Activated T-cell treated with anti-CD3 and anti-CD28 coated beads, Interleukin-2, amount 50 U/mL, for 72 hours (primary cell): ENCODE measurements at regions not wholly inside any gene's neighbourhood (a gene's known extent, or its start where the extent isn't known, plus 50 kb on each side); places are given as distances from the start of the nearest gene placed in this dataset.

Source experiments
- ATAC-seq, 2 donors: fragments of 150-1000 bp; cut with Tn5 transposase; replicated peaks in 1 of 2; 2 replicates each; pipeline ENCODE4 v1.10.0; 2021; ENCODE audit warnings: moderate library complexity in 2 of 2, mild to moderate bottlenecking in 1 of 2
- DNase-seq, 2 donors: peaks; one replicate each; pipeline ENCODE4 v3.0.0; 2021 to 2022; ENCODE audit warnings: mixed read lengths in 1 of 2
- H3K27ac Mint-ChIP-seq: one replicate; pipeline ENCODE4 v1.8.0; 2022; ENCODE audit warnings: mild to moderate bottlenecking, moderate library complexity, mixed read lengths
- H3K27me3 Mint-ChIP-seq: one replicate; pipeline ENCODE4 v1.8.0; 2022; ENCODE audit warnings: low read depth, mixed read lengths
- H3K36me3 Mint-ChIP-seq, 2 donors: one replicate each; pipeline ENCODE4 v1.8.0; 2022; ENCODE audit warnings: mixed read lengths in 2 of 2, mild to moderate bottlenecking in 1 of 2; ENCODE audit not compliant: insufficient read depth in 2 of 2
- H3K4me1 Mint-ChIP-seq: one replicate; pipeline ENCODE4 v1.8.0; 2022; ENCODE audit warnings: low read depth, mixed read lengths
- H3K4me3 Mint-ChIP-seq, 2 donors: one replicate each; pipeline ENCODE4 v1.8.0; 2022; ENCODE audit warnings: mild to moderate bottlenecking in 2 of 2, mixed read lengths in 2 of 2, moderate library complexity in 2 of 2
- H3K9me3 Mint-ChIP-seq, 2 donors: one replicate each; pipeline ENCODE4 v1.8.0; 2022; ENCODE audit warnings: mixed read lengths in 2 of 2

DNA sequence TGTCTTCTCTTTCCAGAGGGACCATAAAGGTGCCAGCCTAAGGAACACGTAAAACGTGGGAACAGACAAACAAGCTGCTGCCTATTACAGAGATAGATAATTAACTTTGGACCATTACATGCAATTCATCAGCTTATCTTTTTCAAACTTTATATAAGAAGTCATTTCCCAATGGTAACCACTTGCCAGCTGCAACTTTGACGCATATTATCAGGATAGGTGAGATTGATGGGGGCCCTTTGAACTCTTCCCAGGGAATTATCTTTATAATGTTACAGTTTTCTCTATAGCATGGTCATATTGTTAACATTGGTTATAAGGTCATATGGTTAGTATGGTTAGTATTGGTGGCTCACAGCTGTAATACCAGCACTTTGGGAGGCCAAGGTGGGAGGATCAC is 94.1 kb upstream of the BMP2K start:
- no peak for ATAC-seq
- no peaks in the 10 kb centered on the region for H3K9me3 Mint-ChIP-seq
- no peak overlapping the region for H3K27ac Mint-ChIP-seq

DNA sequence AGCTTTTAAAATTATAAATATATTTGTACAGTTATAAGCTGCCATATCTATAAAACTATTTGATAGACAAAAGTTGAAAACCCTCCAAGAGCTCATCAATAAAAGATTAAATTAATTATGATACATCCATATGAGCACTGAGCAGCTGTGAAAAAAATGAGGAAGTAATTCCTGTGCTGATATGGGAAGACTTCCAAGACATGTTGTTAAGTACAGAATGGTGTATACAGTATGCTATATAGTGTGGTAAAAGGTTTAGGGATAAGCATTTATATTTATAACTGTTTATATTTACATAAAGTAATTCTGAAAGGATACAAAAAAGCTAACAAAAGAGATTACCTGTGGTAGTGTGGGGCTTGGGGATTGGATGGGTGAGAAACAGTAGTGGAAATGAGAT is 92.8 kb upstream of the BMP2K start:
- Mint-ChIP-seq H3K4me3 (no peak overlapping the region), H3K4me1 (no peaks in the 10 kb centered on the region), H3K9me3 (no peaks in the 10 kb centered on the region), H3K27ac (no peak overlapping the region), H3K27me3 (no peaks in the 10 kb centered on the region), H3K36me3 (no peaks in the 10 kb centered on the region)
- ATAC-seq, result no peak
- DNase-seq, result no peak

More for the DNA sequence above, 94.1 kb upstream of the BMP2K start:
- no peak for DNase-seq
- Mint-ChIP-seq H3K4me1 (no peaks in the 10 kb centered on the region), H3K27me3 (no peaks in the 10 kb centered on the region), H3K4me3 (no peak overlapping the region), H3K36me3 (no peaks in the 10 kb centered on the region)

DNA sequence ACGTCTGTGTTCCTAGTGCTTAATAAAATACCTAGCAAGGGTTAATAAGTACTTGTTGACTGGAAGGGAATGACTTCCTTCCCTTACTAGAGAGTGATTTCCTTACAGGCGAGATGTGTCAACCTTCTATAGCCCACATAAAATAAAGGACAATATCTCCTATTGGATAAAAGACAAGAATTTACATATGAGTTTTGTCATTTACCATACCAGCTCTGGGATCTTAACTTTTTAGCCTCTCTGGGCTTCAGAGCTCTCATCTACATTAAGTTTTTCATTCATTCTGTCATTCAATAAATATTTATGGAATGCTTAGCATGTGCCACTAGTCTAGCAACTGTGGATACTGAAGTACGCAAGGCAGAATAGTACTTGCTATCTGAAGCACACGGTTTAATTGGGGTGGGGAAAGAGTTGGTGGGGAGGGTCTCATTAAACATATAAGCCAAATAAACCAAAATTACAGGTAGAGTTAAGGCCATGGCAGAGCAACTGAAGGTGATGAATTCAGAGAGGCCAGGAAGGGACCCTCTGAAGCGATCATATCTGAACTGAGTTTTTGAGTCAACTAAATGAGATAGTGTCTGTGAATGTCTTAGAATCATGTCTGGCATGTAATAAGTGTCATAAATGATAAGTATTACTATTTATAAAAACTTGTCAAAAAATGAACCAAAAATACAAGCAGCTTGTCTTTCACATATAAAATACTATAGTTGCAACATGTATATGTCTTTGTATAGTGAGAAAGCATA is 91.6 kb upstream of the BMP2K start:
- no peaks in the 10 kb centered on the region for H3K9me3 Mint-ChIP-seq
- H3K27me3 Mint-ChIP-seq, result no peaks in the 10 kb centered on the region
- no peak for ATAC-seq
- no peaks in the 10 kb centered on the region for H3K4me1 Mint-ChIP-seq
- H3K27ac Mint-ChIP-seq, result no peak overlapping the region
- H3K4me3 Mint-ChIP-seq, result no peak overlapping the region
- DNase-seq, result no peak
- H3K36me3 Mint-ChIP-seq, result no peaks in the 10 kb centered on the region

DNA sequence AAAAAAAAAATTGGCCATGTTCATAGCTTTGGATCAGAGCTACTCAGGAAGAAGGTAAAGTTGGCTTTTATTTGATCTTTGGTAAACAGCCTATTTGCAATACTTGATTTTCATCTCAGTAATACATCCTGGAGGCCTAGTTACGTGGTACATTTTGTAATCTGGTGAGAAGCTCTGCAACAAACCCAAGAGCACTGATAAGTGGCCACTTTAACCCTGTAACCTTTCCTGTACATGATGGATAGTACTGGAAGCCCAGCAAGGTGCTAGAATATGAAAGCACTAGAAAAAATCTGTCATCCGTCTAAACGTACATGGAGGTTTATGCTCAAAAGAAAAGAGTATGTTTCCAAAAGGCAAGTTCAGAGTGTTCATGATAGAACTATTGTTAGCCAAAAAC is 88.3 kb upstream of the BMP2K start:
- ATAC-seq (no peak), DNase-seq (no peak)
- Mint-ChIP-seq H3K9me3 (no peaks in the 10 kb centered on the region), H3K4me3 (no peak overlapping the region), H3K36me3 (no peaks in the 10 kb centered on the region), H3K4me1 (peaks cover 11% of the 10 kb centered on the region), H3K27ac (no peak overlapping the region), H3K27me3 (no peaks in the 10 kb centered on the region)

DNA sequence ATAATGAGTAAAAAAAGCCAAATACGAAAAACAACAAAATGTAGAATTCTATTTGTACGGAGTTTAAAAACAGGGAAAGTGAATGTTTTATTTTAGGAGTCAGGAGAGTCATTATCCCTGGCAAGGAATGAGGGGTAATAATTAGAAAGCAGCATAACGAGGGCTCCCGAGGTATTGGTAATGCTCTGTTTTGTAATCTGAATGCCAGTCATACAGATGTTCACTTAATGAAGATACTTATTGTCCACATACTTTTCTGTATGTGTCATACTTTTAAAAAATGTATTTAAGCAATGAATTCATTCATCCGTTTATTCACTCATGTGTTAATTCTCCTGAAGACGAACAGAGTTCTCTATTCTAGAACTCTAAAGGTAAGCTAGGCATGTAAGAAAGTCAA is 87.8 kb upstream of the BMP2K start:
- no peak overlapping the region for H3K27ac Mint-ChIP-seq
- no peak for ATAC-seq
- H3K36me3 Mint-ChIP-seq, result no peaks in the 10 kb centered on the region

DNA sequence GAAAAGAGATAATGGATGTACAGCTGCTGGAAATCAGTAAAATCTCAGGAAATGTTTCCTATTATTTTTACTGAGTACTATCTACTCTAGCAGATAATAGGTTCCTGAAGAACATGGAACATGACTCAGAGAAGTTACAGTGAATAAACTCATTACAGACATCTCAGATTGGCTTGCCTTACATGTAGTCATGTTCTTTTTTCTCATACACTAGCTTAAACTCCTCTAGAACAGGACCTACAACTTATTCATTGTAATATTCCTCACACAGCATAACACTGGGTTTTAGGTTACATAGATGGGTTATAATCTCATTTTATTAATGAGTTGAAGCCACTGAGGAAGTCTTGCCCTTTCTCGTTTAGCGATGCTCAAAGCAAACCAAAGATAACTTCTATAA is 86.9 kb upstream of the BMP2K start:
- DNase-seq, result no peak
- H3K36me3 Mint-ChIP-seq, result no peaks in the 10 kb centered on the region
- H3K4me3 Mint-ChIP-seq, result no peak overlapping the region
- H3K4me1 Mint-ChIP-seq, result peaks cover 11% of the 10 kb centered on the region
- H3K9me3 Mint-ChIP-seq, result no peaks in the 10 kb centered on the region
- H3K27me3 Mint-ChIP-seq, result no peaks in the 10 kb centered on the region
- H3K27ac Mint-ChIP-seq, result no peak overlapping the region
- no peak for ATAC-seq

More for the DNA sequence above, 87.8 kb upstream of the BMP2K start:
- H3K9me3 Mint-ChIP-seq, result no peaks in the 10 kb centered on the region
- no peaks in the 10 kb centered on the region for H3K27me3 Mint-ChIP-seq
- no peak for DNase-seq
- H3K4me3 Mint-ChIP-seq, result no peak overlapping the region
- peaks cover 11% of the 10 kb centered on the region for H3K4me1 Mint-ChIP-seq

DNA sequence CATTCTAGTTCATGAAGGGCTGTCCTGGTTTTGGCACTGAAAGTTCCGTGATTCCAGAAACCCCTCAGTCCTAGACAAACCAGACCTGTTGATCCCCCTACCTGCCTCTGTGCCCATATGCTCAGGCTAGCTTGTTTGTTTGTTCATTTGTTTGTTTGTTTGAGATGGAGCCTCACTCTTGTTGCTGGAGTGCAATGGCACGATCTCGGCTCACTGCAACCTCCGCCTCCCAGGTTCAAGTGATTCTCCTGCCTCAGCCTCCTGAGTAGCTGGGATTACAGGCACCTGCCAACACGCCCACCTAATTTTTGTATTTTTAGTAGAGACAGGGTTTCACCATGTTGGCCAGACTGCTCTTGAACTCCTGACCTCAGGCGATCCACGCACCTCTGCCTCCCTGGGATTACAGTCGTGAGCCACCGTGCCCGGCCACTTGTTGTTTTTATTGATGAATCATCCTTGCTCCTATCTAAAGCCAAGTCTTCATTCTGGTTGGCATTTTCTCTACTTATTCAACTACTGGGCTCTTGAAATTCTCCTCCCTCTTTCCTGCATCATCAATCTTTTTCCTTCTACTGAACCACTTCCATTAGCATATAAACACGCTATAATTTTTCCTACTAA is 86.3 kb upstream of the BMP2K start:
- H3K9me3 Mint-ChIP-seq, result no peaks in the 10 kb centered on the region
- DNase-seq, result no peak
- H3K4me1 Mint-ChIP-seq, result peaks cover 11% of the 10 kb centered on the region
- H3K4me3 Mint-ChIP-seq, result no peak overlapping the region
- no peak for ATAC-seq
- no peak overlapping the region for H3K27ac Mint-ChIP-seq
- H3K36me3 Mint-ChIP-seq, result no peaks in the 10 kb centered on the region
- no peaks in the 10 kb centered on the region for H3K27me3 Mint-ChIP-seq

DNA sequence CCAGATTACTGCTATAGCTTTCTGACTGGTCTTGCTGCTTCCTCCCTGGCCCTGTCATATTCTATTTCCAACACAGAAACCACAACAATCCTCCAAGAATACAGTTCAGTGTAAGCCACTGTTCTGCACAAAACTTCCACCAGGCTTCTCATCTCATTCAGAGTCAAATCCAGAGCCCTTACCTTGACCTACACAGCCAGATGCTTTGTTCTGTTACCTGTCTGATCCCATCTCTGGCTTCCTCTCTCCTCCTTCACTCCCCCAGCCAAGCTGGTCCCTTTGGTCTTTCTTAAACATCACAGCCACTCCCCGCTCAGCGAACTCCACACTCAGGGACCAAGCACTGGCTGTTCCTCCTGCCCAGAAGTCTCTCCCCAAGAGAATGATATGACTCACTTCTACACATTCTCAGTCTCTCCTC is 84.8 kb upstream of the BMP2K start:
- H3K9me3 Mint-ChIP-seq, result no peaks in the 10 kb centered on the region
- H3K27me3 Mint-ChIP-seq, result no peaks in the 10 kb centered on the region
- DNase-seq, result no peak
- ATAC-seq, result no peak
- H3K27ac Mint-ChIP-seq, result no peak overlapping the region
- H3K4me3 Mint-ChIP-seq, result no peak overlapping the region
- peaks cover 11% of the 10 kb centered on the region for H3K4me1 Mint-ChIP-seq
- no peaks in the 10 kb centered on the region for H3K36me3 Mint-ChIP-seq

DNA sequence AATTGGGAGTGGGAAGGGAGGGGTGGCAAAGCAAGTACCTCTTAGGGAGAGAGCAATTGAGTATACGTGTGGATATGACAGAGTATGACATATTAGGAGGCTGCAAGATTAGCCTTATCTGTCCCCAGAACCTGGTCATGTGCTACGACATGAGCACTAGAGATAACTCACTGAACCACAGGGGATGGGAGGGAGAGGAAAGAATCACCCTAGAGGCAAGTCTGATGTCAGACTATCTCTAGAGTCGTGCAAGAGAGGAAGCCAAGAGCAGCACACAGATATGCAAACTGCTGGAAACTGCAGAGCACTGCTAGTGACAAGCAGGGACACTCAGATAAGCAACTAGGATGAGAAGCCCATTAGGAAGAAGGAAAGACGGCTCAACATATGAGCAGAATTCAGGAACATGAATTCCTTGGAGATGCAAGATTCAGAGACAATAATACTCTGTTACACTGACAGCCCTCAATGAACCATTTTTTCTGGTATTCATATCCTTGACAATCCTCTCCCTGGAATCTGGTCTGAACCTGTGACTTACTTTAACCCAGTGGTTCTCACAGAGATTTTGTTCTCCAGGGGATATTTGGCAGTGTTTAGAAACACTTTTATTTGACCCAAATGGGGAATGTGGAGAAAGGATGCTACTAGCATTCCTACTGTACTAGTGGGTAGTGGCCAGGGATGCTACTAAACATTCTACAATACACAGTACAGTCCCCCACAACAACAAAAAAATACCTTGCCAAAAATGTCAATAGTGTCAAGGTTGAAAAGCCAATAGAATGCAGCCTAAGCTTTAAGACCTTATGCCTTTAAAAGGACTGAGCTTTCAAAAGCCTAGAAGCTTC is 84.0 kb upstream of the BMP2K start:
- H3K27ac Mint-ChIP-seq, result no peak overlapping the region
- H3K9me3 Mint-ChIP-seq, result no peaks in the 10 kb centered on the region
- H3K36me3 Mint-ChIP-seq, result no peaks in the 10 kb centered on the region
- no peaks in the 10 kb centered on the region for H3K27me3 Mint-ChIP-seq
- ATAC-seq, result peak; percentile 67 to 68
- peaks cover 11% of the 10 kb centered on the region for H3K4me1 Mint-ChIP-seq
- DNase-seq, result peak in 1 of 2 donors; percentile 2
- no peak overlapping the region for H3K4me3 Mint-ChIP-seq

DNA sequence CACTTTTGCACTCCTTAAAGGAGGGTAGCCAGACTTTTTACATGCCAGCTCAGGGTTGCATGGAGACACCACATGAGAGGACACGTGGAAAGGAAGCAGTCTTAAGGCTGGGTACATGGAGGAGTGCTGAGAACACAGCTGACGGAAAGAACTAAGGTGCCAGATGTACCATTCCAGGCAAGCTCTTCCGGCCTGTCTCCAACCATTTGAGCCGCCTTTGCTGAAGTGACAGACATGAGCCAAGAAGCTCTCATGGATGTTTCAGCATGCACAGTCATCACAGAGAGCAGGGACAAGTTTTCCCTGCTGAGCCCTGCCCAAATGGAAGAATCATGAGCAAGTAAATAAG is 83.4 kb upstream of the BMP2K start:
- H3K9me3 Mint-ChIP-seq, result no peaks in the 10 kb centered on the region
- DNase-seq (no peak), ATAC-seq (no peak)
- no peak overlapping the region for H3K27ac Mint-ChIP-seq
- no peak overlapping the region for H3K4me3 Mint-ChIP-seq
- H3K36me3 Mint-ChIP-seq, result no peaks in the 10 kb centered on the region
- H3K27me3 Mint-ChIP-seq, result no peaks in the 10 kb centered on the region
- H3K4me1 Mint-ChIP-seq, result peaks cover 11% of the 10 kb centered on the region

DNA sequence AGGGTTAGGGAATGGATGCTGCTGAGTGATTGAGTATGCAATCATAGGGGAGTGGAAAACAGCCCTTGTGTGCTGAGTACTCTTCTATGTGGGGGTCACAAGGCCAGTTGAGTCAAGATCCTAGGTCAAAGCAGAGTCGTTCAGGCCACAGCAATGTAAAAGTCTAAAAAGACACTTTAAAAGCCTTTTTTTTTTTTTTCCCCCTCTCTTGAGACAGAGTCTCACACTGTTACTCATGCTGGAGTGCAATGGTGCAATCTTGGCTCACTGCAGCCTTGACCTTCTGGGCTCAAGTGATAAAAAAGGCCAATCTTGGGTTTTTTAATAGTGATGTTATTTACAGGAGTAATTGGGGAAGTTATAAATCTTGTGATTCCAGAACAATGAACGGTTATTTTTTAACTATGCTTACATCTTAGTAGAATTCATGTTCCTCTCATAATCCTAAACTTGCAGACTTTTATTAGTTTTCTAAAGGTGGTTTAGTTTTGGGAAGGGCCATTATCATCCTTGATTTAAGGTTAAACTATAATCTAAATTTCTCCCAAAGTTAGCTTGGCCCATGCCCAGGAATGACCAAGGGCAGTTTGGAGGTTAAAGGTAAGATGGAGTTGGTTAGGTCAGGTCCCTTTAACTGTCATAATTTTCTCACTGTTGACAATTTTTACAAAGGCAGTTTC is 82.2 kb upstream of the BMP2K start:
- no peaks in the 10 kb centered on the region for H3K9me3 Mint-ChIP-seq
- H3K4me1 Mint-ChIP-seq, result peaks cover 11% of the 10 kb centered on the region
- no peak overlapping the region for H3K27ac Mint-ChIP-seq
- no peak overlapping the region for H3K4me3 Mint-ChIP-seq
- no peaks in the 10 kb centered on the region for H3K36me3 Mint-ChIP-seq
- DNase-seq (no peak), ATAC-seq (no peak)
- H3K27me3 Mint-ChIP-seq, result no peaks in the 10 kb centered on the region

DNA sequence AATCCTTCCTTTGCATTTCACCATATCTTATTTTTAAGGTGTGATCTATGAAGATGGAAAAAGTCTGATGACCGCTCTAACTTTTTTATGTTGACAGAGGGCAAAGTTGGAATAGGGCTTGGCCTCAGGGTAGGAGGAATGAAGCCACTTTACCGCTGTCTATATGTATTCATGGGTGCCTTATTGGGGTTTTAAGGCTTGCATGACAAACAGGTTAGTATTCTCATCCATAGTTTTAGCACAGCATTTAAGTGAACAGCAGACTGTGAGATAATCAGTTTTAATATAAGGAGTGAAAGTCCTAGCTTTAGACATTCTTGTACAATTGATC is 81.7 kb upstream of the BMP2K start:
- no peaks in the 10 kb centered on the region for H3K9me3 Mint-ChIP-seq
- no peak overlapping the region for H3K4me3 Mint-ChIP-seq
- H3K27me3 Mint-ChIP-seq, result no peaks in the 10 kb centered on the region
- no peak overlapping the region for H3K27ac Mint-ChIP-seq
- ATAC-seq, result no peak
- H3K4me1 Mint-ChIP-seq, result peaks cover 11% of the 10 kb centered on the region
- no peaks in the 10 kb centered on the region for H3K36me3 Mint-ChIP-seq
- no peak for DNase-seq

DNA sequence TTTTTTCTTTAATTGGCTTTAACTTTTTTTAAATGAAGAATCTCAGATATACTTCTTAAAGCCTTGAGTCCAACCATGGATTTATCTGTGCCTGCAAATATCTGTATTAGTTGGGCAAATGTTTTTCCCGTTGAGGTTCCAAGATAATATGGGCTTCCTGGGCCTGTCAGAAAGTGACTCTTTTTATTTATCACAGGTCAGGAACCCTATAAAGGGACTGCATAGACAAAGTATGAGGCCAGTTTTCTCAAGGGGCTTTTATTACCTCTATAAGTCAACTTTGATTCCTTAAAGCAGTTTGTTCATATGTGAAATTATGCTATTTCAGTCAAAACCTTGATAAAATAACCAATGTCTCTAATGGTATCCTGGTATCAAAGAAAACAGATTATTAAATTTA is 80.2 kb upstream of the BMP2K start:
- Mint-ChIP-seq H3K4me3 (no peak overlapping the region), H3K9me3 (no peaks in the 10 kb centered on the region), H3K4me1 (peaks cover 11% of the 10 kb centered on the region), H3K36me3 (no peaks in the 10 kb centered on the region), H3K27ac (no peak overlapping the region), H3K27me3 (no peaks in the 10 kb centered on the region)
- DNase-seq, result no peak
- ATAC-seq, result no peak
